H9 (cell line): ENCODE measurements at regions not wholly inside any gene's neighbourhood (a gene's known extent, or its start where the extent isn't known, plus 50 kb on each side); places are given as distances from the start of the nearest gene placed in this dataset.

ENCODE experiments used
- DNase-seq: peaks from one replicate; pipeline ENCODE4 v3.0.0-alpha.2; 2017
- H2AFZ ChIP-seq: one replicate; pipeline ENCODE4 v1.6.1; 2013; ENCODE audit warnings: mild to moderate bottlenecking, low read length, control low read depth, moderate library complexity
- H2AK5ac ChIP-seq: 2 replicates; pipeline ENCODE4 v1.6.1; 2013; ENCODE audit warnings: low read length, control low read depth, mixed read lengths; ENCODE audit not compliant: insufficient read length
- H2BK120ac ChIP-seq: one replicate; pipeline ENCODE4 v1.6.1; 2013; ENCODE audit warnings: low read depth, mild to moderate bottlenecking, low read length, control low read depth, inconsistent platforms; ENCODE audit not compliant: poor library complexity, severe bottlenecking
- H2BK12ac ChIP-seq: 2 replicates; pipeline ENCODE4 v1.6.1; 2013; ENCODE audit warnings: low read length, control low read depth, mixed read lengths, low read depth; ENCODE audit not compliant: insufficient read length
- H2BK15ac ChIP-seq: 2 replicates; pipeline ENCODE4 v1.6.1; 2013; ENCODE audit warnings: low read depth, low read length, control low read depth
- H2BK20ac ChIP-seq: one replicate; pipeline ENCODE4 v1.6.1; 2013; ENCODE audit warnings: low read depth, mild to moderate bottlenecking, low read length, control low read depth, inconsistent platforms; ENCODE audit not compliant: poor library complexity, severe bottlenecking
- H2BK5ac ChIP-seq: 2 replicates; pipeline ENCODE4 v1.6.1; 2013; ENCODE audit warnings: low read length, control low read depth, mixed read lengths; ENCODE audit not compliant: insufficient read length
- H3K14ac ChIP-seq: 2 replicates; pipeline ENCODE4 v1.6.1; 2013; ENCODE audit warnings: low read length, control low read depth; ENCODE audit not compliant: insufficient read depth
- H3K18ac ChIP-seq: 2 replicates; pipeline ENCODE4 v1.6.1; 2013; ENCODE audit warnings: low read depth, mild to moderate bottlenecking, mixed read lengths, low read length, control low read depth; ENCODE audit not compliant: insufficient read length
- H3K23ac ChIP-seq: 2 replicates; pipeline ENCODE4 v1.6.1; 2013; ENCODE audit warnings: low read length, control low read depth, mixed read lengths, low read depth; ENCODE audit not compliant: insufficient read length
- H3K23me2 ChIP-seq: 2 replicates; pipeline ENCODE4 v1.6.1; 2013; ENCODE audit warnings: low read depth, mild to moderate bottlenecking, mixed read lengths, low read length, control low read depth; ENCODE audit not compliant: insufficient read length, poor library complexity, severe bottlenecking
- H3K27ac ChIP-seq: 2 replicates; pipeline ENCODE4 v1.5.1; 2013; ENCODE audit warnings: low read length, control low read depth, mixed read lengths, low read depth; ENCODE audit not compliant: insufficient read length
- H3K27me3 ChIP-seq: 2 replicates; pipeline ENCODE4 v1.6.1; 2013; ENCODE audit warnings: low read length, control low read depth, inconsistent platforms; ENCODE audit not compliant: insufficient read depth
- H3K4ac ChIP-seq: 2 replicates; pipeline ENCODE4 v1.6.1; 2013; ENCODE audit warnings: low read depth, mild to moderate bottlenecking, control low read depth, inconsistent platforms, low read length, moderate library complexity
- H3K4me1 ChIP-seq: 2 replicates; pipeline ENCODE4 v1.6.1; 2013; ENCODE audit warnings: low read length, control low read depth, inconsistent platforms; ENCODE audit not compliant: insufficient read depth
- H3K4me2 ChIP-seq: 2 replicates; pipeline ENCODE4 v1.6.1; 2013; ENCODE audit warnings: low read length, control low read depth, mixed read lengths; ENCODE audit not compliant: insufficient read length, insufficient read depth
- H3K56ac ChIP-seq: 2 replicates; pipeline ENCODE4 v1.6.1; 2013; ENCODE audit warnings: low read depth, mild to moderate bottlenecking, mixed read lengths, low read length, control low read depth; ENCODE audit not compliant: insufficient read length
- H3K79me1 ChIP-seq: 2 replicates; pipeline ENCODE4 v1.6.1; 2013; ENCODE audit warnings: low read depth, mild to moderate bottlenecking, moderate library complexity, low read length, control low read depth, inconsistent platforms; ENCODE audit not compliant: insufficient read depth, poor library complexity, severe bottlenecking
- H3K79me2 ChIP-seq: 2 replicates; pipeline ENCODE4 v1.6.1; 2013; ENCODE audit warnings: low read length, control low read depth, inconsistent platforms; ENCODE audit not compliant: insufficient read depth
- H3K9ac ChIP-seq: 2 replicates; pipeline ENCODE4 v1.6.1; 2013; ENCODE audit warnings: low read length, control low read depth, mixed read lengths; ENCODE audit not compliant: insufficient read length; ENCODE audit errors: extremely low read depth
- H3K9me3 ChIP-seq: one replicate; pipeline ENCODE4 v1.6.1; 2013; ENCODE audit warnings: low read depth, low read length, inconsistent platforms; ENCODE audit not compliant: control insufficient read depth
- H3T11ph ChIP-seq: one replicate; pipeline ENCODE4 v1.6.1; 2013; ENCODE audit warnings: mild to moderate bottlenecking, low read length, control low read depth, inconsistent platforms
- H4K20me1 ChIP-seq: one replicate; pipeline ENCODE4 v1.6.1; 2013; ENCODE audit not compliant: control insufficient read depth, insufficient read length, insufficient read depth
- H4K5ac ChIP-seq: 2 replicates; pipeline ENCODE4 v1.6.1; 2013; ENCODE audit warnings: low read depth, mild to moderate bottlenecking, mixed read lengths, low read length, control low read depth; ENCODE audit not compliant: insufficient read length
- H4K8ac ChIP-seq: replicated peaks from 2 replicates; pipeline ENCODE4 v1.6.1; 2013; ENCODE audit warnings: low read length, control low read depth, mixed read lengths, low read depth; ENCODE audit not compliant: insufficient read length
- H4K91ac ChIP-seq: 2 replicates; pipeline ENCODE4 v1.6.1; 2013; ENCODE audit warnings: low read depth, mild to moderate bottlenecking, moderate library complexity, mixed read lengths, low read length, control low read depth; ENCODE audit not compliant: insufficient read length
- H3K27ac Mint-ChIP-seq, 3 experiments: 2 replicates in 2 of 3; 3 replicates in 1 of 3; pipeline ENCODE4 v1.8.0; 2020 to 2021; ENCODE audit warnings: mixed read lengths in 3 of 3, mild to moderate bottlenecking in 1 of 3, moderate library complexity in 1 of 3
- H3K27me3 Mint-ChIP-seq: 2 replicates; pipeline ENCODE4 v1.8.0; 2021; ENCODE audit warnings: low read depth, mild to moderate bottlenecking, moderate library complexity, mixed read lengths
- H3K36me3 Mint-ChIP-seq, 3 experiments: 2 replicates in 2 of 3; 3 replicates in 1 of 3; pipeline ENCODE4 v1.8.0; 2020 to 2021; ENCODE audit warnings: low read depth in 3 of 3, mixed read lengths in 3 of 3; ENCODE audit not compliant: insufficient read depth in 1 of 3
- H3K4me1 Mint-ChIP-seq, 2 experiments: 2 replicates each; pipeline ENCODE4 v1.8.0; 2020; ENCODE audit warnings: mixed read lengths in 2 of 2
- H3K4me3 Mint-ChIP-seq, 2 experiments: 2 replicates in 1 of 2; 3 replicates in 1 of 2; pipeline ENCODE4 v1.8.0; 2020 to 2021; ENCODE audit warnings: mild to moderate bottlenecking in 2 of 2, mixed read lengths in 2 of 2, moderate library complexity in 1 of 2
- H3K9me3 Mint-ChIP-seq, 2 experiments: 2 replicates in 1 of 2; 3 replicates in 1 of 2; pipeline ENCODE4 v1.8.0; 2020; ENCODE audit warnings: mild to moderate bottlenecking in 2 of 2, mixed read lengths in 2 of 2, moderate library complexity in 1 of 2
- WGBS: extraction: QIAGEN DNeasy Blood & Tissue Kit; methylation state at CpG from one replicate; pipeline ENCODE4 v1.1.7; 2013; ENCODE audit warnings: missing lambda C conversion rate, low lambda C conversion rate, mixed read lengths; ENCODE audit not compliant: insufficient read length; ENCODE audit errors: extremely low coverage; 5-methylcytosine and 5-hydroxymethylcytosine counted together
- TF ChIP-seq, protein P1 (sequence below): fragments of 200-600 bp; sonication (generic); conservative IDR thresholded peaks from 3 replicates; pipeline ENCODE4 v1.8.0; 2021; ENCODE audit warnings: antibody characterized with exemption, mild to moderate bottlenecking

DNA sequence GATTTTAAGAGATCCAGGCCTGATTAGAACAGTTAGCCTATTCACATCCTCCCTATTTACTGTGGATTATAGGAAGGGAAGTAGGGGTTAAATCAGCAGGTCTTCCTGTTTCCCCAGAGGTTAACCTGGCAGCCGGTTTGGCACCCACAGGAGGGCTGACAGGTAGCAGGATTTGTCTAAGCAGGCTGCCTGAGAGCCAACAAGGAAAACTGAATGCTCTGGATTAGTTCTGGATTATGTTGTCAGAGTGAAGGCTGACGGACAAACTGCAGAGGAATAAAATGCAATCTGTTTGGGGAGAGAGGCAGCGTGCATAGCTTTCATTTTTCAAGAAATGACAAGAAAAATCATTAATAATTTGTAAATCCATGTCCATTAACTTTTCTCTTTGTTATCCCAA lies 397.1 kb upstream of the FAM241A start:
- Histone ChIP-seq H3K4me2 (no peak overlapping the region), H4K20me1 (no peaks in the 10 kb centered on the region), H3K14ac (no peak overlapping the region), H3K27me3 (no peaks in the 10 kb centered on the region), H4K91ac (no peak overlapping the region), H3K4ac (no peak overlapping the region), H2BK12ac (no peak overlapping the region), H2AFZ (no peak overlapping the region), H3K4me1 (peaks cover 2% of the 10 kb centered on the region; the same call in 1 of the 2 replicates), H2BK5ac (no peak overlapping the region), H3T11ph (no peak overlapping the region), H3K9ac (no peak overlapping the region), H3K79me2 (no peaks in the 10 kb centered on the region), H3K18ac (no peak overlapping the region), H4K5ac (no peak overlapping the region), H3K23ac (no peak overlapping the region), H2BK20ac (no peak overlapping the region), H3K9me3 (no peaks in the 10 kb centered on the region), H3K23me2 (no peaks in the 10 kb centered on the region), H3K79me1 (no peaks in the 10 kb centered on the region), H3K27ac (no peak overlapping the region), H4K8ac (no peak overlapping the region), H2BK120ac (no peak overlapping the region), H2AK5ac (no peak overlapping the region), H2BK15ac (no peak overlapping the region), H3K56ac (no peak overlapping the region)
- H3K4me1 Mint-ChIP-seq, result peaks cover 13 to 17% of the 10 kb centered on the region in 2 experiments
- DNase-seq, result peak; percentile 28
- no peak overlapping the region; a peak in 1 of 7 replicates for H3K27ac Mint-ChIP-seq
- H3K36me3 Mint-ChIP-seq, result no peaks in the 10 kb centered on the region
- H3K9me3 Mint-ChIP-seq, result no peaks in the 10 kb centered on the region
- no peaks in the 10 kb centered on the region for H3K27me3 Mint-ChIP-seq
- no peak overlapping the region for H3K4me3 Mint-ChIP-seq
- no CpG with 5 or more reads among the region's 3 CpGs for WGBS
- TF ChIP-seq, protein P1, sequence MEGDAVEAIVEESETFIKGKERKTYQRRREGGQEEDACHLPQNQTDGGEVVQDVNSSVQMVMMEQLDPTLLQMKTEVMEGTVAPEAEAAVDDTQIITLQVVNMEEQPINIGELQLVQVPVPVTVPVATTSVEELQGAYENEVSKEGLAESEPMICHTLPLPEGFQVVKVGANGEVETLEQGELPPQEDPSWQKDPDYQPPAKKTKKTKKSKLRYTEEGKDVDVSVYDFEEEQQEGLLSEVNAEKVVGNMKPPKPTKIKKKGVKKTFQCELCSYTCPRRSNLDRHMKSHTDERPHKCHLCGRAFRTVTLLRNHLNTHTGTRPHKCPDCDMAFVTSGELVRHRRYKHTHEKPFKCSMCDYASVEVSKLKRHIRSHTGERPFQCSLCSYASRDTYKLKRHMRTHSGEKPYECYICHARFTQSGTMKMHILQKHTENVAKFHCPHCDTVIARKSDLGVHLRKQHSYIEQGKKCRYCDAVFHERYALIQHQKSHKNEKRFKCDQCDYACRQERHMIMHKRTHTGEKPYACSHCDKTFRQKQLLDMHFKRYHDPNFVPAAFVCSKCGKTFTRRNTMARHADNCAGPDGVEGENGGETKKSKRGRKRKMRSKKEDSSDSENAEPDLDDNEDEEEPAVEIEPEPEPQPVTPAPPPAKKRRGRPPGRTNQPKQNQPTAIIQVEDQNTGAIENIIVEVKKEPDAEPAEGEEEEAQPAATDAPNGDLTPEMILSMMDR, result no peak
